ENCODE measurements at regions not wholly inside any gene's neighbourhood (a gene's known extent, or its start where the extent isn't known, plus 50 kb on each side); places are given as distances from the start of the nearest gene placed in this dataset.
"Not testable (repeated sequence)": the region's sequence is repeated elsewhere in the genome, so short reads cannot be mapped to it uniquely, and the experiment has no call there.

- DNase-seq: no peak
- ATAC-seq: no peak
These were observed 77.7 kb downstream of the TRIM43 start for GRCh38 chr2:95669441-95669991.

DNA sequence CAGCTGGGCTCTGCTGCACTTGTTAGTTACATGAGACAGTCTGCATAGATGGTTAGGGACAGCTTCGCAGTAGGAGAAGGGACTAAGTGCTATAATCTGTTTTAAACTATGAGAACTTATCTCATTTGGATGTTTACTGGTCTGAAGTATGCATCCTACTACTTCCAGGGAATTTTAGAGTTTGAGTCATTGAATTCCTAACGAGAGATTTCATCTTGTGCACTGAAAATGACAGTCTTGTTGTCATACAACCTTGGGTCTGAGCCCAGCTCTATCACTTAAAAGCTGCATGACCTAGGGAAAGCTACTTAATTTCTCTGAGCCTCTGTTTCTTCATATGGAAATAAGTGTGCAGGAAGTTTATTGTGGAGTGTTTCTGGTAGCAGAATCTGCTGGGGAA is 78.4 kb downstream of the TRIM43 start:
- ATAC-seq (peak; percentile 9), DNase-seq (no peak)
- TF ChIP-seq, protein P1, sequence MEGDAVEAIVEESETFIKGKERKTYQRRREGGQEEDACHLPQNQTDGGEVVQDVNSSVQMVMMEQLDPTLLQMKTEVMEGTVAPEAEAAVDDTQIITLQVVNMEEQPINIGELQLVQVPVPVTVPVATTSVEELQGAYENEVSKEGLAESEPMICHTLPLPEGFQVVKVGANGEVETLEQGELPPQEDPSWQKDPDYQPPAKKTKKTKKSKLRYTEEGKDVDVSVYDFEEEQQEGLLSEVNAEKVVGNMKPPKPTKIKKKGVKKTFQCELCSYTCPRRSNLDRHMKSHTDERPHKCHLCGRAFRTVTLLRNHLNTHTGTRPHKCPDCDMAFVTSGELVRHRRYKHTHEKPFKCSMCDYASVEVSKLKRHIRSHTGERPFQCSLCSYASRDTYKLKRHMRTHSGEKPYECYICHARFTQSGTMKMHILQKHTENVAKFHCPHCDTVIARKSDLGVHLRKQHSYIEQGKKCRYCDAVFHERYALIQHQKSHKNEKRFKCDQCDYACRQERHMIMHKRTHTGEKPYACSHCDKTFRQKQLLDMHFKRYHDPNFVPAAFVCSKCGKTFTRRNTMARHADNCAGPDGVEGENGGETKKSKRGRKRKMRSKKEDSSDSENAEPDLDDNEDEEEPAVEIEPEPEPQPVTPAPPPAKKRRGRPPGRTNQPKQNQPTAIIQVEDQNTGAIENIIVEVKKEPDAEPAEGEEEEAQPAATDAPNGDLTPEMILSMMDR (IDR thresholded peaks at IDR 0.05): no peak
- H3K4me3 ChIP-seq: no peak overlapping the region
- H3K4me1 ChIP-seq: peaks cover 18% of the 10 kb centered on the region
- intact Hi-C loops (cut with DNase I): no loop called here
- no peaks in the 10 kb centered on the region for H3K36me3 ChIP-seq
- H3K27ac ChIP-seq: no peak overlapping the region
- H3K9me3 ChIP-seq: no peaks in the 10 kb centered on the region
- no peaks in the 10 kb centered on the region for H3K27me3 ChIP-seq

More at GRCh38 chr2:95669441-95669991, 77.7 kb downstream of the TRIM43 start:
- Histone ChIP-seq H3K4me1 (peaks cover 18% of the 10 kb centered on the region), H3K4me3 (no peak overlapping the region), H3K27me3 (no peaks in the 10 kb centered on the region), H3K27ac (no peak overlapping the region), H3K36me3 (no peaks in the 10 kb centered on the region), H3K9me3 (no peaks in the 10 kb centered on the region)
- intact Hi-C loops (cut with DNase I): no loop called here
- TF ChIP-seq, protein P1 (IDR thresholded peaks at IDR 0.05): no peak

- no peaks in the 10 kb centered on the region for H3K36me3 ChIP-seq
- no peaks in the 10 kb centered on the region for H3K9me3 ChIP-seq
- no peak overlapping the region for H3K4me3 ChIP-seq
- intact Hi-C loops (cut with DNase I): no loop called here
- peaks cover 18% of the 10 kb centered on the region for H3K4me1 ChIP-seq
- no peak overlapping the region for H3K27ac ChIP-seq
- TF ChIP-seq, protein P1 (IDR thresholded peaks at IDR 0.05): no peak
- no peaks in the 10 kb centered on the region for H3K27me3 ChIP-seq
- ATAC-seq (no peak), DNase-seq (no peak)
These were observed 78.9 kb downstream of the TRIM43 start for GRCh38 chr2:95670686-95671085.

- H3K27ac ChIP-seq; intact Hi-C loops (cut with DNase I); H3K9me3 ChIP-seq; ATAC-seq; DNase-seq; H3K4me3 ChIP-seq; H3K36me3 ChIP-seq; H3K27me3 ChIP-seq: not testable (repeated sequence)
- peaks cover 18% of the 10 kb centered on the region for H3K4me1 ChIP-seq
These were observed 79.4 kb downstream of the TRIM43 start for GRCh38 chr2:95671171-95671570.

DNA sequence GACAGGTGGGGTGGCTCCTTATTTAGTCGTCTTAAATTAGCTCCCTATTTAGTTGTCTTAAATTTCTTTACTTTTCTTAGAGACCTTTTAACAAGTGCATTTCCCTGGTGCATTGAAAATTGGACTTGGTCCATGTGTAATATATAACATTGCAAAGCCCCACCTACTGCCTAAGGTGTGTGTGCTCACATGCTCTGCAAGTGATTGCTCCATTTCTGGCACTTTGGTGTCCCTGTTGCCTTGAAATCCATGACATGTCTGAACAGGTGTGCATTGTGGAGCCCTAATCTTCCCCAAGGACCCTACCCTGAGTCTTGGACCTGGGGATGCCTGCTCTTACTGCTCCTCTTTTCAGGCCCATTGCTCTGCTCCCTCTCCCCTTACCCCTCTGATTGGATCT is 80.2 kb downstream of the TRIM43 start:
- H3K27ac ChIP-seq; H3K9me3 ChIP-seq; H3K4me3 ChIP-seq; intact Hi-C loops (cut with DNase I); H3K36me3 ChIP-seq; ATAC-seq; H3K27me3 ChIP-seq; DNase-seq: not testable (repeated sequence)
- peaks cover 18% of the 10 kb centered on the region for H3K4me1 ChIP-seq

DNA sequence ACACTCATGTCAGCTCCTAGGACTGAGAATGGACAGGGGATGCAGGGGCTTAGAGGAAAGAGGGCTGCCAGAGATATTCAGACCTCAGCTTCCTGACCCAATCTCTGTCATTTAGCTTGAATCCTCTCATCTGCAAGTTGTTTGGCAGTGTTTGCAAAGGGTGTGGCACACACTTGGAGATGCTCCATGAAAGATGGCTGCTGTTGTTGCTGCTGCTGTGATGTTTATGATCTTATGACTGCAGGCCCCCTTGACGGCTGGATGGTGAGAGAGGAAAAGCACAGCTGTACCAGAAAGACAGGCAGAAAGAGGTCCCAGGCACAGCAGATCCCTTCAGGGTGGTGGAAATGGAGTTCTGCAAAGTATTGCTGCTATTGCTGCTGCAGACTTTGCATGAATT is 80.7 kb downstream of the TRIM43 start:
- H3K36me3 ChIP-seq; DNase-seq; ATAC-seq; H3K4me3 ChIP-seq; intact Hi-C loops (cut with DNase I); H3K27me3 ChIP-seq; H3K9me3 ChIP-seq; H3K27ac ChIP-seq: not testable (repeated sequence)
- H3K4me1 ChIP-seq: peaks cover 16% of the 10 kb centered on the region

- H3K27ac ChIP-seq: no peak overlapping the region
- H3K9me3 ChIP-seq: no peaks in the 10 kb centered on the region
- H3K27me3 ChIP-seq: no peaks in the 10 kb centered on the region
- ATAC-seq (no peak), DNase-seq (no peak)
- H3K4me3 ChIP-seq: no peak overlapping the region
- no peaks in the 10 kb centered on the region for H3K36me3 ChIP-seq
- TF ChIP-seq, protein P1 (IDR thresholded peaks at IDR 0.05): no peak
- H3K4me1 ChIP-seq: peaks cover 15% of the 10 kb centered on the region
- intact Hi-C loops (cut with DNase I): no loop called here
These were observed 82.4 kb downstream of the TRIM43 start for GRCh38 chr2:95674186-95674585.

DNA sequence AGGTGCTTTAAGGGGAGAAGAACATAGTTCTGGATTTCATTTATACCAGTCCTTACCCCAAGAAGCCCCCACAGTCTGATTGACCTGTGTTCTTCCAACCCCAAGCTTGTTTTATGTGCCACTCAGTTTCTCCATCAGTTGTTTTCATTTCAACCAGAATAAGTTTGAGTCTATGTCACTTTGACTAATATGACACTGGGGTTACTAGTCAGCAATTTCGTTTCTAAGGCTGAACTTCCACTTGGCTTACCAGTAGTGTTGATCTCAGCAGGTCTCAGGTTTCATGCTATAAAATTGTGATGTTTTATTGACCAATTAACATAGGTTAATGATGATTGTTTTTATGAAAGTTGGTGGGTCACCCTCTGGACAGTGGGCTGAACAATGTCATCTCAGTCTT is 84.8 kb downstream of the TRIM43 start:
- H3K27ac ChIP-seq; ATAC-seq; intact Hi-C loops (cut with DNase I); H3K4me3 ChIP-seq; H3K27me3 ChIP-seq; DNase-seq; H3K4me1 ChIP-seq; H3K36me3 ChIP-seq; H3K9me3 ChIP-seq: not testable (repeated sequence)

Data from upper lobe of right lung (tissue), 1 donor.